Keratinocyte (primary cell): ENCODE measurements at regions not wholly inside any gene's neighbourhood (a gene's known extent, or its start where the extent isn't known, plus 50 kb on each side); places are given as distances from the start of the nearest gene placed in this dataset.
A peak's percentile ranks its signal among the peaks of the same experiment; 100 is the strongest.

Source experiments
- DNase-seq: peaks from one replicate; pipeline ENCODE4 v3.0.0-alpha.2; 2011; ENCODE audit warnings: low read depth, missing footprints, low spot score
- FAIRE-seq: peaks from 2 replicates; lab custom pipeline; 2011; peaks lifted over from hg19 to GRCh38; lab: Jason Lieb, UNC
- H2AFZ ChIP-seq: 2 replicates; pipeline ENCODE4 v1.6.0; 2012; ENCODE audit warnings: low read length, control low read depth, inconsistent platforms; ENCODE audit not compliant: control insufficient read depth
- H3K27ac ChIP-seq: 2 replicates; pipeline ENCODE4 v1.5.1; 2011; ENCODE audit warnings: low read length; ENCODE audit not compliant: control insufficient read depth, insufficient read depth
- H3K27me3 ChIP-seq: 3 replicates; pipeline ENCODE4 v1.6.0; 2011; ENCODE audit warnings: low read length; ENCODE audit not compliant: control insufficient read depth, insufficient read depth; ENCODE audit errors: extremely low read depth
- H3K36me3 ChIP-seq, 2 experiments: 2 replicates in 1 of 2; 3 replicates in 1 of 2; pipeline ENCODE4 v1.5.1; 2011; ENCODE audit warnings: low read length in 2 of 2, mild to moderate bottlenecking in 1 of 2; ENCODE audit not compliant: control insufficient read depth in 2 of 2, insufficient read depth in 2 of 2; ENCODE audit errors: extremely low read depth in 1 of 2
- H3K4me1 ChIP-seq: 3 replicates; pipeline ENCODE4 v1.5.1; 2011; ENCODE audit warnings: low read length; ENCODE audit not compliant: control insufficient read depth, insufficient read depth; ENCODE audit errors: extremely low read depth
- H3K4me2 ChIP-seq: 3 replicates; pipeline ENCODE4 v1.6.0; 2011; ENCODE audit warnings: low read depth, low read length; ENCODE audit not compliant: control insufficient read depth, insufficient read depth; ENCODE audit errors: extremely low read depth
- H3K4me3 ChIP-seq, 3 experiments: fragments of 200-600 bp in 1 of 3; sonication (generic) in 1 of 3; 2 replicates in 2 of 3; 3 replicates in 1 of 3; pipeline ENCODE4 v1.5.1; 2011 to 2016; ENCODE audit warnings: low read length in 3 of 3, mild to moderate bottlenecking in 3 of 3, control low read depth in 2 of 3, inconsistent platforms in 1 of 3, low read depth in 1 of 3, mixed read lengths in 1 of 3, mixed run types in 1 of 3, moderate library complexity in 1 of 3; ENCODE audit not compliant: control insufficient read depth in 2 of 3, insufficient read depth in 2 of 3; ENCODE audit errors: extremely low read depth in 1 of 3
- H3K79me2 ChIP-seq: 2 replicates; pipeline ENCODE4 v1.6.0; 2012; ENCODE audit warnings: low read length; ENCODE audit not compliant: control insufficient read depth, insufficient read depth
- H3K9ac ChIP-seq: 3 replicates; pipeline ENCODE4 v1.6.0; 2011; ENCODE audit warnings: low read length; ENCODE audit not compliant: control insufficient read depth, insufficient read depth; ENCODE audit errors: extremely low read depth
- H3K9me1 ChIP-seq: 3 replicates; pipeline ENCODE4 v1.6.0; 2011; ENCODE audit warnings: low read length; ENCODE audit not compliant: control insufficient read depth, insufficient read depth; ENCODE audit errors: extremely low read depth
- H3K9me3 ChIP-seq: 2 replicates; pipeline ENCODE4 v1.5.1; 2012; ENCODE audit warnings: low read depth, low read length; ENCODE audit not compliant: control insufficient read depth
- H4K20me1 ChIP-seq: 3 replicates; pipeline ENCODE4 v1.6.0; 2011; ENCODE audit warnings: low read length; ENCODE audit not compliant: control insufficient read depth, insufficient read depth; ENCODE audit errors: extremely low read depth
- CTCF ChIP-seq, 3 experiments: IDR thresholded peaks in 1 of 3; conservative IDR thresholded peaks in 1 of 3; optimal IDR thresholded peaks in 1 of 3; 2 replicates in 2 of 3; 3 replicates in 1 of 3; pipeline versions ENCODE3 to v1.5.1; 2011; ENCODE audit warnings: low read length in 3 of 3, mild to moderate bottlenecking in 3 of 3, moderate library complexity in 2 of 3, control low read depth in 1 of 3, inconsistent platforms in 1 of 3; ENCODE audit not compliant: insufficient read depth in 2 of 3; ENCODE audit errors: extremely low read depth in 1 of 3
- EZH2 ChIP-seq: IDR thresholded peaks from one replicate; pipeline ENCODE4 v1.6.1; 2012; ENCODE audit warnings: inconsistent platforms, mild to moderate bottlenecking, low read length, moderate library complexity
- dilution Hi-C: fragments of 300-500 bp; cut with MboI; formaldehyde crosslinking; loops from one replicate; pipeline ENCODE4 v1.7.0; 2020; ENCODE audit warnings: low sequenced_read_pairs; ENCODE audit not compliant: extremely low pct_ligation_motif_present

GRCh38 chr9:18268381-18268780 is 205.6 kb upstream of the ADAMTSL1 start:
- FAIRE-seq (peak; percentile 59), DNase-seq (peak; percentile 25)
- Histone ChIP-seq H3K4me3 (peak overlapping the region in 1 of 3 experiments; percentile 39), H3K9ac (no peak overlapping the region), H3K36me3 (no peaks in the 10 kb centered on the region), H3K9me3 (peaks cover 5% of the 10 kb centered on the region), H3K4me2 (peak overlapping the region; percentile 29), H3K27ac (peak overlapping the region; percentile 44), H3K9me1 (no peaks in the 10 kb centered on the region), H2AFZ (no peak overlapping the region), H3K27me3 (no peaks in the 10 kb centered on the region), H4K20me1 (no peaks in the 10 kb centered on the region), H3K4me1 (peaks cover 8% of the 10 kb centered on the region), H3K79me2 (no peaks in the 10 kb centered on the region)
- TF ChIP-seq CTCF (optimal IDR thresholded peaks at IDR 0.05 in 1 of 3, IDR thresholded peaks at IDR 0.05 in 1 of 3, conservative IDR thresholded peaks at IDR 0.05 in 1 of 3; ENCODE audit: extremely low read depth in 1 of 3, insufficient read depth in 2 of 3, low read length in 3 of 3) (no peak), EZH2 (no peak)
- dilution Hi-C loops = no loop called here

DNA sequence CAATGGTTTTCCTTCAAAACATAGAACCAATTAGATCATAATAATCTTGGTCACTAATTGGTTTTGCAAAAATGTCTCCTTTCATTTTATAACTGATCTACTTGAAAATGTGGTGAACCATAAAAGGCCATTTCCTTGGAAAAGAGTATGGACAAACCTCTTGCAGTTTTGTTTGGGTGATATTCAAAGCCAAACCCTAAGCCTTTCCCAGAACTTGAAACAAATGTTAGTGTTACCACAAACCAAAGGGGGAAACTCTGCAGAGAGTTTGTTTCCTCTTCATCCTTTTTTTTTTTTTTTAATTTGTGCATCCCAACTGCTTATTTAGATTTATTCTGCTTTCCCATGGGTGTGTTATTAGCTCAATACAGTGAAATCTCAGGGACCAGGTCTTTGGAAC is 204.4 kb upstream of the ADAMTSL1 start:
- FAIRE-seq = no peak
- DNase-seq = no peak
- H3K9me3 ChIP-seq = peaks cover 5% of the 10 kb centered on the region
- no peak overlapping the region for H3K4me2 ChIP-seq
- H3K27ac ChIP-seq = no peak overlapping the region
- H3K79me2 ChIP-seq = no peaks in the 10 kb centered on the region
- no peaks in the 10 kb centered on the region for H3K9me1 ChIP-seq
- H2AFZ ChIP-seq = no peak overlapping the region
- H3K36me3 ChIP-seq = no peaks in the 10 kb centered on the region
- no peaks in the 10 kb centered on the region for H3K27me3 ChIP-seq
- H3K4me1 ChIP-seq = peaks cover 8% of the 10 kb centered on the region
- no peaks in the 10 kb centered on the region for H4K20me1 ChIP-seq
- H3K4me3 ChIP-seq = no peak overlapping the region
- TF ChIP-seq EZH2 = no peak
- TF ChIP-seq CTCF (optimal IDR thresholded peaks at IDR 0.05 in 1 of 3, IDR thresholded peaks at IDR 0.05 in 1 of 3, conservative IDR thresholded peaks at IDR 0.05 in 1 of 3; ENCODE audit: extremely low read depth in 1 of 3, insufficient read depth in 2 of 3, low read length in 3 of 3) = no peak
- H3K9ac ChIP-seq = no peak overlapping the region
- dilution Hi-C loops = no loop called here
